ENCODE measurements at regions not wholly inside any gene's neighbourhood (a gene's known extent, or its start where the extent isn't known, plus 50 kb on each side); places are given as distances from the start of the nearest gene placed in this dataset.

- no peaks in the 10 kb centered on the region for H3K9me3 ChIP-seq (ENCODE audit: low read depth, low read length, poor library complexity, severe bottlenecking)
- TF ChIP-seq EZH2 (IDR thresholded peaks at IDR 0.05; ENCODE audit: borderline replicate concordance, low read depth, low read length, poor library complexity, severe bottlenecking) (no peak), CTCF (conservative IDR thresholded peaks at IDR 0.05; ENCODE audit: low read depth, low read length) (no peak)
- no peaks in the 10 kb centered on the region for H3K27me3 ChIP-seq (replicated peaks; ENCODE audit: insufficient read depth, low read depth, low read length, poor library complexity)
- POLR2A ChIA-PET (ENCODE audit: low non-redundant PET), result no interaction called here
- H3K36me3 ChIP-seq (ENCODE audit: insufficient read depth, low read length, poor library complexity, severe bottlenecking), result no peaks in the 10 kb centered on the region
- CTCF ChIA-PET, result no interaction called here
- DNase-seq (ENCODE audit: low spot score), result no peak
- intact Hi-C loops (cut with micrococcal nuclease; ENCODE audit: unreplicated experiment), result no loop called here
- no TSS peak for BruUV-seq (replicated peaks)
- H3K4me1 ChIP-seq (ENCODE audit: insufficient read depth, low read length, poor library complexity, severe bottlenecking), result peaks cover 4% of the 10 kb centered on the region
- H3K4me3 ChIP-seq (ENCODE audit: low read depth, low read length, poor library complexity, severe bottlenecking), result no peak overlapping the region
- H3K27ac ChIP-seq (ENCODE audit: low read depth, low read length, poor library complexity, severe bottlenecking), result no peak overlapping the region
Measured at GRCh38 chr10:79001082-79001885, 67.5 kb upstream of the ZMIZ1 start.

GRCh38 chr10:79002336-79002735 is 66.4 kb upstream of the ZMIZ1 start:
- Histone ChIP-seq H3K9me3 (ENCODE audit: low read depth, low read length, poor library complexity, severe bottlenecking) (no peaks in the 10 kb centered on the region), H3K36me3 (ENCODE audit: insufficient read depth, low read length, poor library complexity, severe bottlenecking) (no peaks in the 10 kb centered on the region), H3K27me3 (replicated peaks; ENCODE audit: insufficient read depth, low read depth, low read length, poor library complexity) (no peaks in the 10 kb centered on the region), H3K4me1 (ENCODE audit: insufficient read depth, low read length, poor library complexity, severe bottlenecking) (no peaks in the 10 kb centered on the region), H3K27ac (ENCODE audit: low read depth, low read length, poor library complexity, severe bottlenecking) (no peak overlapping the region), H3K4me3 (ENCODE audit: low read depth, low read length, poor library complexity, severe bottlenecking) (no peak overlapping the region)
- DNase-seq (ENCODE audit: low spot score), result no peak
- no TSS peak for BruUV-seq (replicated peaks)
- ChIA-PET CTCF (no interaction called here), POLR2A (ENCODE audit: low non-redundant PET) (no interaction called here)
- TF ChIP-seq CTCF (conservative IDR thresholded peaks at IDR 0.05; ENCODE audit: low read depth, low read length) (no peak), EZH2 (IDR thresholded peaks at IDR 0.05; ENCODE audit: borderline replicate concordance, low read depth, low read length, poor library complexity, severe bottlenecking) (no peak)
- intact Hi-C loops (cut with micrococcal nuclease; ENCODE audit: unreplicated experiment), result no loop called here

GRCh38 chr10:79003183-79004100 is 65.3 kb upstream of the ZMIZ1 start:
- POLR2A ChIA-PET (ENCODE audit: low non-redundant PET), result no interaction called here
- no peak for DNase-seq (ENCODE audit: low spot score)
- no TSS peak for BruUV-seq (replicated peaks)
- CTCF ChIA-PET, result interaction anchor here (0.5 kb wide), 1 partner anchor 30 kb away, joined by 8 read pairs; no protein-coding TSS in a partner anchor
- H3K27ac ChIP-seq (ENCODE audit: low read depth, low read length, poor library complexity, severe bottlenecking), result no peak overlapping the region
- no peaks in the 10 kb centered on the region for H3K4me1 ChIP-seq (ENCODE audit: insufficient read depth, low read length, poor library complexity, severe bottlenecking)
- intact Hi-C loops (cut with micrococcal nuclease; ENCODE audit: unreplicated experiment), result no loop called here
- TF ChIP-seq EZH2 (IDR thresholded peaks at IDR 0.05; ENCODE audit: borderline replicate concordance, low read depth, low read length, poor library complexity, severe bottlenecking) (no peak), CTCF (conservative IDR thresholded peaks at IDR 0.05; ENCODE audit: low read depth, low read length) (no peak)
- H3K36me3 ChIP-seq (ENCODE audit: insufficient read depth, low read length, poor library complexity, severe bottlenecking), result no peaks in the 10 kb centered on the region
- no peaks in the 10 kb centered on the region for H3K27me3 ChIP-seq (replicated peaks; ENCODE audit: insufficient read depth, low read depth, low read length, poor library complexity)
- no peak overlapping the region for H3K4me3 ChIP-seq (ENCODE audit: low read depth, low read length, poor library complexity, severe bottlenecking)
- no peaks in the 10 kb centered on the region for H3K9me3 ChIP-seq (ENCODE audit: low read depth, low read length, poor library complexity, severe bottlenecking)
